Activated CD8-positive, alpha-beta memory T cell treated with anti-CD3 and anti-CD28 coated beads, Interleukin-2, amount 50 U/mL, for 48 hours (primary cell): ENCODE measurements at regions not wholly inside any gene's neighbourhood (a gene's known extent, or its start where the extent isn't known, plus 50 kb on each side); places are given as distances from the start of the nearest gene placed in this dataset.
"Not testable (repeated sequence)": the region's sequence is repeated elsewhere in the genome, so short reads cannot be mapped to it uniquely, and the experiment has no call there.

Experiments
- DNase-seq: peaks from one replicate; pipeline ENCODE4 v3.0.0-alpha.2; 2020

- no peak for DNase-seq
These were observed 201.2 kb downstream of the FAM43A start for GRCh38 chr3:194886836-194887235.

DNA sequence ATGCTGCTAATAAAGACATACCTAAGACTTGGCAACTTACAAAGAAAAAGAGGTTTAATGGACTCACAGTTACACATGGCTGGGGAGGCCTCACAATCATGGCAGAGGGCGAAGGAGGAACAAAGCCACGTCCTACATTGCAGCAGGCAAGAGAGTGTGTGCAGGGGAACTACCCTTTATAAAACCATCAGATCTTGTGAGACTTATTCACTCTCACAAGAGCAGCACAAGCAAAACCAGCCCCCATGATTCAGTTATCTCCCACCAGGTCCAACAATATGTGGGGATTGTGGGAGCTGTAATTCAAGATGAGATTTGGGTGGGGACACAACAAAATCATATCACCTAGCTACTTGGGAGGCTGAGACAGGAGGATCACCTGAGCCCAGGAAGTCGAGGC, 202.4 kb downstream of the FAM43A start:
- not testable (repeated sequence) for DNase-seq

GRCh38 chr3:194888916-194889315, 203.2 kb downstream of the FAM43A start:
- no peak for DNase-seq

DNA sequence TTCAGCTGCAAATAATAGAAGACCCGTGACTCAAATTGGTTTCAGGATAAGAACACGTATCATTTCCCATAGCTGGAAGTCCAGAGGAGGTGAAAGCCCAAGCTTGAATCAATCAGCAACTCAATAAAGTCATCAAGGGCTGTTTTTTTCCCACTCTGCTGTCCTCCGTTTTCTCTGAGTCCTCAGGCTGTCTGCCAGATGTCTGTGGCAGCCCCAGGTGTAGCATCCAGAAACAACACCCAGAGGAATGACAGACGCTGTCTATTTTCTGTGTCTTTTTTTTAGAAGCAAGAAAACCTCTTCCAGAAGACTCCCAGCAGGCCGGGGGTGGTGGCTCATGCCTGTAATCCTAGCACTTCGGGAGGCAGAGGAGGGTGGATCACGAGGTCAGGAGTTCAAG, 204.4 kb downstream of the FAM43A start:
- no peak for DNase-seq

- peak; percentile 26 for DNase-seq
These were observed 207.7 kb downstream of the FAM43A start for GRCh38 chr3:194893121-194893987.

DNA sequence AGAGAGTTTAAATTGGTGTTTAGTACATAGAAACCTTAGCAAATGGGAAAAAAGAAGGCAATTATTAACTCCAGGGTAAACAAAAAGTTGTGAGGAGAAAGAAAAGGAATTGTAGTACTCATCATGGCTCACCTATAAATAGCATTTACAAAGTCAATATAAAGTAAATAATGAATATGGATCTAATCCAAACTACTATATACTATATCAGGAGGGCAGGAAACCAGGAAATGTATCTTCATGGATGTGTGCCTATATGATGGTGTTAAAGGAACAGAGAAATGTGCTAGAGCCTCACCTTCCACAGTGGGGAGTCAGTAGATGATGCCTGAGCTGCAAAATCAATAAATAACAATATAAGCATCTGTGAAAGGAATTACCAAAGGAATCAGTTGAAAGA, 208.9 kb downstream of the FAM43A start:
- DNase-seq, result no peak

DNA sequence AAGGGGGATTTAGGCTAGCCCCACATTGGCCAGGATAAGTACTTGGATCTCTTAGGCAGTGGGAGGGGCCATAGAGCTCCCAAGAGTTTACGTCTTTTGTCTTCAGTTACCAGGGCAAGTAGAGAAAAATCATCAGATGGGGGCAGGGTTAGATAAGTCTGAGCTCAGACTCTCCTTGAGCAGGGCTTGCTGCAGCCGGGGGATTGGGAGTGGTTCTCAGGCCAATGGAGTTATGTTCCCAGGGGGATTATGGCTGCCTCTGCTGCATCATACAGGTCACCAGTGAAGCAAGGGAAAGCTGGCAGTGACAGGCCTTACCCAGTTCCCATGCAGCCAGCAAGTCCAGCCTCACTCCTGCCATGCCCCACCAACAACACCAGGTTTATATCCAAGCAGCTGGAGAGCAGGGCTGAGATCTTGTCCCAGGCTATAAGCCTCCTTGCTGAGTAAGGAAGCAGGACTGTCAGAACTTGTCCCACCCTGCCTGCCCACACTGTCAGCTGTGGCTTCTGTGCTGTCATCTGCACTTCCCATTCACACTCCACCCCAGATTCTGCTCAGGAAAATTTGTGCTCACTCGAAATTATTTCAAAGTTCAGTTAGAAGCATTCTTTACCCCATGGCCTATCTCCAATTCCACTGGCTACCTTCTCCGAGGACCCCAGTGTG, 215.3 kb downstream of the FAM43A start:
- no peak for DNase-seq

- DNase-seq, result not testable (repeated sequence)
These were observed 217.8 kb downstream of the FAM43A start for GRCh38 chr3:194903447-194903846.

DNA sequence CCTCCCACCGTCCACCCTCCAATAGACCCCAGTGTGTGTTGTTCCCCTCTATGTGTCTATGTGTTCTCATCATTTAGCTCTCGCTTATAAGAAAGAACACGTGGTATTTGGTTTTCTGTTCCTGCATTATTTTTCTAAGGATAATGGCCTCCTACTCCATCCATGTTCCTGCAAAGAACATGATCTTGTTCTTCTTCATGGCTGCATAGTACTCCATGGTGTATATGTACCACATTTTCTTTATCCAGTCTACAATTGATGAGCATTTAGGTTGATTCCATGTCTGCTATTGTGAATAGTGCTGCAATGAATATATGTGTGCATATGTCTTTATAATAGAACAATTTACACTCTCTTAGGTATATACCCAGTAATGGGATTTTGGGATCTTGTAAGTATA, 219.3 kb downstream of the FAM43A start:
- DNase-seq, result not testable (repeated sequence)

GRCh38 chr3:194905696-194906095, 220.0 kb downstream of the FAM43A start:
- DNase-seq, result no peak

- DNase-seq, result no peak
These were observed 220.5 kb downstream of the FAM43A start for GRCh38 chr3:194906229-194906629.

- no peak for DNase-seq
These were observed 221.4 kb downstream of the FAM43A start for GRCh38 chr3:194906970-194907629.

GRCh38 chr3:194907811-194908210, 222.1 kb downstream of the FAM43A start:
- no peak for DNase-seq

- DNase-seq, result no peak
These were observed 222.8 kb downstream of the FAM43A start for GRCh38 chr3:194908496-194908895.

DNA sequence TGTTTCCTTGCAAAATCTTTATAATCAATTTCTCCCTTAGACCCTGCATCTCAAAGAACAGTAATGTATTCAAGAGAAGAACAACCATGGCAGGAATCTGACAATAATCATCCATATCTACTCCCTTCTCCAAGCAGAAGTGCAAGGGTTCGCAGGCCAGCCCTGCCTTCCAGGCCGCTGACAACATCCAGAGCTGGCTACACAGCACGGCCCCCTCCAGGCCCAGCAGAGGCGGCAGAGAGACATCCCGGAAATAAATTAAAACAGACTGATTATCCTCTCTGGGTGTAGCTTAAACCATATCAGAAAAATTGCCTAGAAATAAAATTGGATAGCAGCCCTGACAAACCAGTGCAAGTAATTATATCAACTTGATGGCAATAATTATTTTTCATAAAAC, 223.3 kb downstream of the FAM43A start:
- no peak for DNase-seq

- no peak for DNase-seq
These were observed 224.8 kb downstream of the FAM43A start for GRCh38 chr3:194910414-194910984.

- DNase-seq, result no peak
These were observed 227.6 kb downstream of the FAM43A start for GRCh38 chr3:194913316-194913715.

DNA sequence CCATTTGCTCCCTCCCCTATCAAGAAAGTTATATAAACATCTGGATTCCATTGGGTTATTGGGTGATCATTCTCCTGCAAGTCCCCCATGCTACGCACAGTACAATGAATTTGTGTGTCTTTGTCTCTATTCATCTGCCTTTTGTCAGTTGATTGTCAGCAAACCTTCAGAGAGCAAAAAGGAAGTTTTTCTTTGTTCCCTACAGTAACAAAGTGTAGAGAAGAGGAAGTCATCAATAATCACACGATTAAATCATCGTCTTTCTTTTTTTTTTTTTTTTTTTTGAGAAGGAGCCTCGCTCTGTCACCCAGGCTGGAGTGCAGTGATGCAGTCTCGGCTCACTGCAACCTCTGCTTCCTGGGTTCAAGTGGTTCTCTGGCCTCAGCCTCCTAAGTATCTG, 239.2 kb downstream of the FAM43A start:
- not testable (repeated sequence) for DNase-seq

- DNase-seq, result no peak
These were observed 239.9 kb downstream of the FAM43A start for GRCh38 chr3:194925614-194926013.

GRCh38 chr3:194928227-194928626, 242.5 kb downstream of the FAM43A start:
- no peak for DNase-seq

DNA sequence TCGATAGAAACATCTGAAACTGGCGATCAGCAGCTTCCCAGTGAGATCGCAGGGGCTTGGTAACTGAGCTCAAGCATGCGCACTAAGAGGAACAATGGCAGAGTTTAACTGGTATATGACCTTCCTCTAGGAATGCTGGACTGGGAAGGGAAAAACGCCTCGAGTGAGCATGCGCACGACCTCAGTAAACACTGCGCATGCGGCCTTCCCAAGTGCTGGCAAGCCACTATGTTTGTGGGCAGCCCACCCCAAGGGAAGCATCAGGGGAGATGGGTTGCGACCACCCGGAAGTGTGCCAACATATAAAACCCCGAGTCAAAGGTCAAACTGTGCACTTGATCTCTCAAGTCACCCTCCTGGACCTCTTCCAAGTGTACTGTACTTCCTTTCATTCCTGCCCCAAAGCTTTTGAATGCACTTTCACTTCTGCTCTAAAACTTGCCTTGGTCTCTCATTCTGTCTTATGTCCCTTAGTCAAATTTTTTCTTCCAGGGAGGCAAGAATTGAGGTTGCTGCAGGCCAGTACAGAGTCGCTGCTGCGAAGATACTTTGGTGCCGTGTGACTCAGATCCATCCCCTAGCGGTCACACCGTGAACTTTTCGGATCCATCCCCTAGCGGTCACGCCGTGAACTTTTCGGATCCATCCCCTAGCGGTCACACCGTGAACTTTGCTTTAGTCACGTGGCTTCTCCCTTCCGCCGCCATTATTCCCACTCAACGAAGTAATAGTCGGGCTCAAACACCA, 243.3 kb downstream of the FAM43A start:
- no peak for DNase-seq

DNA sequence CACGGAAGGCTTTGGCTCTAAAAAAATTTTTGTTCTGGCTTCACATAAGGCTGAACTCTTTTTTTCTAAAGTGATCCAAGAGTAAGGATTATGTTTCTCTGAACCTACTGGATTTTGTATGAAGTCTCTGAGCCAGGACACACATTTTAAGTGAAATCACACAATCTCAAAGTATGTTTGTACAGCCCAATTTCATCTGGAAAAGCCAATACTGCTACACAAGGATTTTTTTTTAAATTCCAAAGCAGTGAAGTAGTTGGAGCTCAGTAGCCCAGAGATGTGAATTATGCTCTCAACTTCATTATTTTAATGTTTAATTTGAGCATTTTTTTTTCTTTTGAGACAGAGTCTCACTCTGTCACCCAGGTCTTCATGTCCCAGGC, 243.9 kb downstream of the FAM43A start:
- no peak for DNase-seq
